HepG2 (cell line): ENCODE measurements at regions not wholly inside any gene's neighbourhood (a gene's known extent, or its start where the extent isn't known, plus 50 kb on each side); places are given as distances from the start of the nearest gene placed in this dataset.

Experiments
- ARID2 ChIP-seq: sonication (generic); formaldehyde crosslinking; IDR thresholded peaks from 2 replicates; pipeline ENCODE4 v1.8.1; 2022; ENCODE audit warnings: mild to moderate bottlenecking, missing genetic modification reagents, borderline replicate concordance
- ATAD3A ChIP-seq: sonication (generic); formaldehyde crosslinking; IDR thresholded peaks from 2 replicates; pipeline ENCODE4 v1.4.0; 2020; ENCODE audit warnings: missing genetic modification reagents
- ATF7-NPFF ChIP-seq: sonication (generic); formaldehyde crosslinking; IDR thresholded peaks from 2 replicates; pipeline ENCODE4 v1.8.1; 2023; ENCODE audit warnings: mild to moderate bottlenecking, low read depth, missing genetic modification reagents, moderate library complexity
- CCDC6 ChIP-seq: sonication (generic); formaldehyde crosslinking; IDR thresholded peaks from 2 replicates; pipeline ENCODE4 v1.8.1; 2022; ENCODE audit warnings: mild to moderate bottlenecking, missing genetic modification reagents, moderate library complexity
- CENPX ChIP-seq: sonication (generic); formaldehyde crosslinking; IDR thresholded peaks from 2 replicates; pipeline ENCODE4 v1.9.0; 2021; ENCODE audit warnings: mild to moderate bottlenecking, missing genetic modification reagents, moderate library complexity
- CREBL2 ChIP-seq: sonication (generic); formaldehyde crosslinking; IDR thresholded peaks from 2 replicates; pipeline ENCODE4 v1.8.1; 2023; ENCODE audit warnings: missing genetic modification reagents, mild to moderate bottlenecking, borderline replicate concordance
- GZF1 ChIP-seq: sonication (generic); formaldehyde crosslinking; IDR thresholded peaks from 2 replicates; pipeline ENCODE4 v1.5.1; 2020; ENCODE audit warnings: mild to moderate bottlenecking, missing genetic modification reagents
- KLF13 ChIP-seq: sonication (generic); formaldehyde crosslinking; IDR thresholded peaks from 2 replicates; pipeline ENCODE4 v1.4.0; 2020; ENCODE audit warnings: mild to moderate bottlenecking, missing genetic modification reagents
- MED1 ChIP-seq: sonication (generic); formaldehyde crosslinking; IDR thresholded peaks from 2 replicates; pipeline ENCODE4 v1.4.0; 2020; ENCODE audit warnings: missing genetic modification reagents
- NCOA5 ChIP-seq: sonication (generic); formaldehyde crosslinking; IDR thresholded peaks from 2 replicates; pipeline ENCODE4 v1.4.0; 2020; ENCODE audit warnings: missing genetic modification reagents
- PAWR ChIP-seq: sonication (generic); formaldehyde crosslinking; IDR thresholded peaks from 2 replicates; pipeline ENCODE4 v1.4.0; 2020; ENCODE audit warnings: missing genetic modification reagents, mild to moderate bottlenecking, borderline replicate concordance
- RAD21 ChIP-seq: fragments of 450-650 bp; formaldehyde crosslinking; IDR thresholded peaks from 2 replicates; pipeline ENCODE4 v1.5.0; 2020; ENCODE audit warnings: mild to moderate bottlenecking
- RFXANK ChIP-seq: IDR thresholded peaks from 2 replicates; pipeline ENCODE4 v1.6.1; 2016
- XRCC5 ChIP-seq: fragments of 200-400 bp; formaldehyde crosslinking; optimal IDR thresholded peaks from 2 replicates; pipeline ENCODE3; 2017; ENCODE audit warnings: mild to moderate bottlenecking, low read length
- ZBED4 ChIP-seq: sonication (generic); formaldehyde crosslinking; IDR thresholded peaks from 2 replicates; pipeline ENCODE4 v1.4.0; 2020; ENCODE audit warnings: missing genetic modification reagents, borderline replicate concordance
- ZFP1 ChIP-seq: IDR thresholded peaks from 2 replicates; pipeline ENCODE4 v1.6.1; 2016
- ZHX1 ChIP-seq: sonication (generic); formaldehyde crosslinking; IDR thresholded peaks from 2 replicates; pipeline ENCODE4 v1.8.1; 2022; ENCODE audit warnings: low read depth, mild to moderate bottlenecking, missing genetic modification reagents
- ZNF20 ChIP-seq: sonication (generic); formaldehyde crosslinking; IDR thresholded peaks from 2 replicates; pipeline ENCODE4 v1.4.0; 2020; ENCODE audit warnings: mild to moderate bottlenecking, moderate library complexity, missing genetic modification reagents
- ZNF224 ChIP-seq: sonication (generic); formaldehyde crosslinking; IDR thresholded peaks from 2 replicates; pipeline ENCODE4 v1.5.0; 2020; ENCODE audit warnings: mild to moderate bottlenecking, missing genetic modification reagents
- ZNF503 ChIP-seq: sonication (generic); formaldehyde crosslinking; IDR thresholded peaks from 2 replicates; pipeline ENCODE4 v1.4.0; 2020; ENCODE audit warnings: missing genetic modification reagents
- ZNF607 ChIP-seq: sonication (generic); formaldehyde crosslinking; IDR thresholded peaks from 2 replicates; pipeline ENCODE4 v1.5.1; 2020; ENCODE audit warnings: missing genetic modification reagents, mild to moderate bottlenecking, borderline replicate concordance
- ZNF619 ChIP-seq: sonication (generic); formaldehyde crosslinking; IDR thresholded peaks from 2 replicates; pipeline ENCODE4 v1.4.0; 2020; ENCODE audit warnings: mild to moderate bottlenecking, missing genetic modification reagents

- TF ChIP-seq GZF1 (CRISPR knock-in tag) (peak; percentile 95), ZNF224 (CRISPR knock-in tag) (0 out of 2 replicates have a peak, but pooled peaks have one; percentile 46), ATAD3A (no peak), CCDC6 (peak; percentile 94), ARID2 (no peak), ZNF619 (CRISPR knock-in tag) (peak; percentile 57; the same call in 1 of the 2 replicates), PAWR (CRISPR knock-in tag) (no peak), MED1 (CRISPR knock-in tag) (peak; percentile 95), ZBED4 (peak; percentile 86; the same call in 1 of the 2 replicates), ATF7-NPFF (CRISPR knock-in tag) (0 out of 2 replicates have a peak, but pooled peaks have one; percentile 15), ZNF503 (CRISPR knock-in tag) (peak; percentile 98), RFXANK (CRISPR knock-in tag) (peak; percentile 68; the same call in 1 of the 2 replicates), RAD21 (no peak), ZNF607 (CRISPR knock-in tag) (peak; percentile 72), ZNF20 (CRISPR knock-in tag) (0 out of 2 replicates have a peak, but pooled peaks have one; percentile 60), NCOA5 (no peak), CENPX (CRISPR knock-in tag) (no peak), ZHX1 (CRISPR knock-in tag) (peak; percentile 58; the same call in 1 of the 2 replicates), CREBL2 (CRISPR knock-in tag) (no peak), XRCC5 (peak; percentile 61), ZFP1 (peak; percentile 81), KLF13 (CRISPR knock-in tag) (no peak)
Measured at GRCh38 chr5:74916831-74917710, 50.9 kb upstream of the FAM169A start (continued).
